ENCODE measurements at regions not wholly inside any gene's neighbourhood (a gene's known extent, or its start where the extent isn't known, plus 50 kb on each side); places are given as distances from the start of the nearest gene placed in this dataset.

- Histone ChIP-seq H3K4me2 (ENCODE audit: low read length) (no peak overlapping the region), H4K20me1 (ENCODE audit: insufficient read depth, low read length) (no peaks in the 10 kb centered on the region), H3K36me3 (ENCODE audit: insufficient read depth, low read length) (no peaks in the 10 kb centered on the region), H3K79me2 (ENCODE audit: insufficient read depth, low read depth, low read length) (no peaks in the 10 kb centered on the region), H3K9me3 (ENCODE audit: low read length) (no peaks in the 10 kb centered on the region), H2AFZ (ENCODE audit: low read length) (no peak overlapping the region), H3K27ac (ENCODE audit: low read depth, low read length, poor library complexity, severe bottlenecking) (no peak overlapping the region), H3K9me2 (ENCODE audit: insufficient read depth, low read length) (no peaks in the 10 kb centered on the region), H3K4me3 (ENCODE audit: low read depth, low read length, poor library complexity, severe bottlenecking) (no peak overlapping the region), H3K4me1 (ENCODE audit: insufficient read depth, low read length, poor library complexity, severe bottlenecking) (no peaks in the 10 kb centered on the region)
- DNase-seq (ENCODE audit: low spot score), result no peak
- no TSS peak for BruUV-seq (replicated peaks)
- POLR2A ChIA-PET, result interaction anchor here (0.9 to 1.3 kb wide), 3 partner anchors 15 to 30 kb away, joined by 3 to 8 read pairs (median 5); no protein-coding TSS in a partner anchor
- TF ChIP-seq EZH2phosphoT487 (IDR thresholded peaks at IDR 0.05; ENCODE audit: borderline replicate concordance, low read depth, low read length), result no peak
- TF ChIP-seq, protein P1, sequence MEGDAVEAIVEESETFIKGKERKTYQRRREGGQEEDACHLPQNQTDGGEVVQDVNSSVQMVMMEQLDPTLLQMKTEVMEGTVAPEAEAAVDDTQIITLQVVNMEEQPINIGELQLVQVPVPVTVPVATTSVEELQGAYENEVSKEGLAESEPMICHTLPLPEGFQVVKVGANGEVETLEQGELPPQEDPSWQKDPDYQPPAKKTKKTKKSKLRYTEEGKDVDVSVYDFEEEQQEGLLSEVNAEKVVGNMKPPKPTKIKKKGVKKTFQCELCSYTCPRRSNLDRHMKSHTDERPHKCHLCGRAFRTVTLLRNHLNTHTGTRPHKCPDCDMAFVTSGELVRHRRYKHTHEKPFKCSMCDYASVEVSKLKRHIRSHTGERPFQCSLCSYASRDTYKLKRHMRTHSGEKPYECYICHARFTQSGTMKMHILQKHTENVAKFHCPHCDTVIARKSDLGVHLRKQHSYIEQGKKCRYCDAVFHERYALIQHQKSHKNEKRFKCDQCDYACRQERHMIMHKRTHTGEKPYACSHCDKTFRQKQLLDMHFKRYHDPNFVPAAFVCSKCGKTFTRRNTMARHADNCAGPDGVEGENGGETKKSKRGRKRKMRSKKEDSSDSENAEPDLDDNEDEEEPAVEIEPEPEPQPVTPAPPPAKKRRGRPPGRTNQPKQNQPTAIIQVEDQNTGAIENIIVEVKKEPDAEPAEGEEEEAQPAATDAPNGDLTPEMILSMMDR (conservative IDR thresholded peaks at IDR 0.05; ENCODE audit: low read length), result no peak
- CTCF ChIA-PET (ENCODE audit: unreplicated experiment), result no interaction called here
- intact Hi-C loops (cut with micrococcal nuclease; ENCODE audit: unreplicated experiment), result no loop called here
Observed at GRCh38 chr3:102179326-102180177, 255.3 kb upstream of the ZPLD1 start.

DNA sequence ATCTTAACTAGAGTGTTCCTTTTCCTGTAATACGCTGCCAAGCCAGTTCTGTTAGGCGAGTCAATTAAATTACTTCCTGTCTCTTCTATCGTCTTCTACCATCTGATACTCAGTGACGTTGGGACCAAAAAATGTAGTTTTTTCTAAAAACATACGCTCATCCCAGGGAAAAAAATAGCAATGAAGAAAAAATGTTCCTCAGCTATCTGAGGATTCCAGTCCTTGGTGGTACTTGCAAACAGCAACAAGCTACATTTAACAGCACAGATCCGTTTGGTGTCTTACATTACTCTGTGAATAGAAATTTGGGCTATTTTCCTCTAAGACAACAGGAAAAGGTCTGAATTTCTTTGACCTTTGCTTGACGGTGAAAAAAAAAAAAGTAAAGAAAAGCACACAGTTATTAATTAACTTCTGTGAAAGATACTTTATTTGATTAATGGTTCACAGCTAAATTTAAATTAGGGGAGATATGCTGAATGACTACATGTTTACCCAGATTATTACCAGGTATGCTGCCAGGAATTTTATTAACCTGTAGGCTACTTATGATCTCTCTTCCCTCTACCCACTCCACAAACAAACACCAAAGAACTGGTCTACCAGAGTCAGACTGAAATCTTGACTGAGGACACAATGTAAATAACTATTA, 254.4 kb upstream of the ZPLD1 start:
- CTCF ChIA-PET (ENCODE audit: unreplicated experiment), result no interaction called here
- H4K20me1 ChIP-seq (ENCODE audit: insufficient read depth, low read length), result no peaks in the 10 kb centered on the region
- POLR2A ChIA-PET, result interaction anchor here (0.6 to 1.3 kb wide), 3 partner anchors 16 to 347 kb away, joined by 3 to 8 read pairs (median 3); no protein-coding TSS in a partner anchor
- no peaks in the 10 kb centered on the region for H3K79me2 ChIP-seq (ENCODE audit: insufficient read depth, low read depth, low read length)
- H3K9me3 ChIP-seq (ENCODE audit: low read length), result no peaks in the 10 kb centered on the region
- no peaks in the 10 kb centered on the region for H3K36me3 ChIP-seq (ENCODE audit: insufficient read depth, low read length)
- H3K4me3 ChIP-seq (ENCODE audit: low read depth, low read length, poor library complexity, severe bottlenecking), result no peak overlapping the region
- TF ChIP-seq, protein P1 (conservative IDR thresholded peaks at IDR 0.05; ENCODE audit: low read length), result no peak
- no peak for TF ChIP-seq EZH2phosphoT487 (IDR thresholded peaks at IDR 0.05; ENCODE audit: borderline replicate concordance, low read depth, low read length)
- H3K4me1 ChIP-seq (ENCODE audit: insufficient read depth, low read length, poor library complexity, severe bottlenecking), result no peaks in the 10 kb centered on the region
- DNase-seq (ENCODE audit: low spot score), result no peak
- no peak overlapping the region for H3K27ac ChIP-seq (ENCODE audit: low read depth, low read length, poor library complexity, severe bottlenecking)
- BruUV-seq (replicated peaks), result no TSS peak
- no peak overlapping the region for H3K4me2 ChIP-seq (ENCODE audit: low read length)
- no peaks in the 10 kb centered on the region for H3K9me2 ChIP-seq (ENCODE audit: insufficient read depth, low read length)
- H2AFZ ChIP-seq (ENCODE audit: low read length), result no peak overlapping the region
- intact Hi-C loops (cut with micrococcal nuclease; ENCODE audit: unreplicated experiment), result no loop called here
